Liver (tissue), 3 donors: ENCODE measurements at regions not wholly inside any gene's neighbourhood (a gene's known extent, or its start where the extent isn't known, plus 50 kb on each side); places are given as distances from the start of the nearest gene placed in this dataset.

ENCODE experiments used
- EGR1 ChIP-seq, 2 donors: IDR thresholded peaks; 2 replicates each; pipeline ENCODE4 v1.6.1; 2016 to 2018; ENCODE audit warnings: antibody characterized with exemption in 2 of 2, low read depth in 2 of 2
- GABPA ChIP-seq, 2 donors: IDR thresholded peaks in 1 of 2; conservative IDR thresholded peaks in 1 of 2; 2 replicates each; pipeline ENCODE4 v1.6.1; 2016; ENCODE audit warnings: antibody characterized with exemption in 2 of 2, mild to moderate bottlenecking in 1 of 2, moderate library complexity in 1 of 2
- HNF4G ChIP-seq: IDR thresholded peaks from 2 replicates; pipeline ENCODE4 v1.6.1; 2016; ENCODE audit warnings: antibody characterized with exemption
- JUND ChIP-seq, 2 donors: IDR thresholded peaks; 2 replicates each; pipeline ENCODE4 v1.6.1; 2016; ENCODE audit warnings: antibody characterized with exemption in 2 of 2
- RAD21 ChIP-seq, 2 donors: IDR thresholded peaks; 2 replicates each; pipeline ENCODE4 v1.6.1; 2016; ENCODE audit warnings: antibody characterized with exemption in 2 of 2, mild to moderate bottlenecking in 2 of 2
- TAF1 ChIP-seq: conservative IDR thresholded peaks from 2 replicates; pipeline ENCODE4 v1.6.1; 2016; ENCODE audit warnings: antibody characterized with exemption, mild to moderate bottlenecking
- YY1 ChIP-seq: IDR thresholded peaks from 2 replicates; pipeline ENCODE4 v1.6.1; 2016; ENCODE audit warnings: antibody characterized with exemption, mild to moderate bottlenecking
- ZBTB33 ChIP-seq: IDR thresholded peaks from 2 replicates; pipeline ENCODE4 v1.6.1; 2016; ENCODE audit warnings: antibody characterized with exemption
- TF ChIP-seq, protein P1 (sequence below): fragments of 150-350 bp; IDR thresholded peaks from 2 replicates; pipeline ENCODE4 v1.5.1; 2017; ENCODE audit warnings: improper control_type of control experiment, low read depth, low read length; ENCODE audit not compliant: missing input control
- TF ChIP-seq, protein P2 (sequence below): IDR thresholded peaks from 2 replicates; pipeline ENCODE4 v1.6.1; 2016; ENCODE audit warnings: antibody characterized with exemption, mild to moderate bottlenecking
- donor health status: healthy.
- donor health status: healthy.

DNA sequence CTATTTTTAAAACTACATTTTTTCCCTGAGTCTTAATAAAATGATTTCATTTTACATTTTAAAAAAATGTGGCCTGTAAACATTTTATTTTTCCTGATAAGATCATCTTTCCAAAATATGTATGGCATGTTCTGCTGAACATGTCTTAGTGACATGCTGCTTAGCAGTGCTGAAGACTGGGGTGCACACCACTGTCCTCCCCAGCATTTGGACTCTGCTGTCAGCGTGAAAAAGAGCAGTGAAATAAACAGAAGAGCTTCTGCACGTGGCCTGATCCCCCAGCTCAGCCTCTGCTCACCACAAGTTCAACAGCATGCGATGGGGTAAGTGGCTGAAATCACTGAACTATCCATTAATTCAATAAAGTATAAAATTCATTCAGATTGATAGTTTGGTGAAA is 81.6 kb upstream of the ZNF521 start:
- TF ChIP-seq, protein P1, sequence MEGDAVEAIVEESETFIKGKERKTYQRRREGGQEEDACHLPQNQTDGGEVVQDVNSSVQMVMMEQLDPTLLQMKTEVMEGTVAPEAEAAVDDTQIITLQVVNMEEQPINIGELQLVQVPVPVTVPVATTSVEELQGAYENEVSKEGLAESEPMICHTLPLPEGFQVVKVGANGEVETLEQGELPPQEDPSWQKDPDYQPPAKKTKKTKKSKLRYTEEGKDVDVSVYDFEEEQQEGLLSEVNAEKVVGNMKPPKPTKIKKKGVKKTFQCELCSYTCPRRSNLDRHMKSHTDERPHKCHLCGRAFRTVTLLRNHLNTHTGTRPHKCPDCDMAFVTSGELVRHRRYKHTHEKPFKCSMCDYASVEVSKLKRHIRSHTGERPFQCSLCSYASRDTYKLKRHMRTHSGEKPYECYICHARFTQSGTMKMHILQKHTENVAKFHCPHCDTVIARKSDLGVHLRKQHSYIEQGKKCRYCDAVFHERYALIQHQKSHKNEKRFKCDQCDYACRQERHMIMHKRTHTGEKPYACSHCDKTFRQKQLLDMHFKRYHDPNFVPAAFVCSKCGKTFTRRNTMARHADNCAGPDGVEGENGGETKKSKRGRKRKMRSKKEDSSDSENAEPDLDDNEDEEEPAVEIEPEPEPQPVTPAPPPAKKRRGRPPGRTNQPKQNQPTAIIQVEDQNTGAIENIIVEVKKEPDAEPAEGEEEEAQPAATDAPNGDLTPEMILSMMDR, result no peak
- TF ChIP-seq YY1 (no peak), TAF1 (no peak), RAD21 (IDR thresholded peaks at IDR 0.05) (no peak), HNF4G (no peak), GABPA (IDR thresholded peaks at IDR 0.05 in 1 of 2, conservative IDR thresholded peaks at IDR 0.05 in 1 of 2) (no peak), EGR1 (IDR thresholded peaks at IDR 0.05; ENCODE audit: low read depth in 2 of 2) (no peak), ZBTB33 (no peak), JUND (IDR thresholded peaks at IDR 0.05) (no peak)
- TF ChIP-seq, protein P2, sequence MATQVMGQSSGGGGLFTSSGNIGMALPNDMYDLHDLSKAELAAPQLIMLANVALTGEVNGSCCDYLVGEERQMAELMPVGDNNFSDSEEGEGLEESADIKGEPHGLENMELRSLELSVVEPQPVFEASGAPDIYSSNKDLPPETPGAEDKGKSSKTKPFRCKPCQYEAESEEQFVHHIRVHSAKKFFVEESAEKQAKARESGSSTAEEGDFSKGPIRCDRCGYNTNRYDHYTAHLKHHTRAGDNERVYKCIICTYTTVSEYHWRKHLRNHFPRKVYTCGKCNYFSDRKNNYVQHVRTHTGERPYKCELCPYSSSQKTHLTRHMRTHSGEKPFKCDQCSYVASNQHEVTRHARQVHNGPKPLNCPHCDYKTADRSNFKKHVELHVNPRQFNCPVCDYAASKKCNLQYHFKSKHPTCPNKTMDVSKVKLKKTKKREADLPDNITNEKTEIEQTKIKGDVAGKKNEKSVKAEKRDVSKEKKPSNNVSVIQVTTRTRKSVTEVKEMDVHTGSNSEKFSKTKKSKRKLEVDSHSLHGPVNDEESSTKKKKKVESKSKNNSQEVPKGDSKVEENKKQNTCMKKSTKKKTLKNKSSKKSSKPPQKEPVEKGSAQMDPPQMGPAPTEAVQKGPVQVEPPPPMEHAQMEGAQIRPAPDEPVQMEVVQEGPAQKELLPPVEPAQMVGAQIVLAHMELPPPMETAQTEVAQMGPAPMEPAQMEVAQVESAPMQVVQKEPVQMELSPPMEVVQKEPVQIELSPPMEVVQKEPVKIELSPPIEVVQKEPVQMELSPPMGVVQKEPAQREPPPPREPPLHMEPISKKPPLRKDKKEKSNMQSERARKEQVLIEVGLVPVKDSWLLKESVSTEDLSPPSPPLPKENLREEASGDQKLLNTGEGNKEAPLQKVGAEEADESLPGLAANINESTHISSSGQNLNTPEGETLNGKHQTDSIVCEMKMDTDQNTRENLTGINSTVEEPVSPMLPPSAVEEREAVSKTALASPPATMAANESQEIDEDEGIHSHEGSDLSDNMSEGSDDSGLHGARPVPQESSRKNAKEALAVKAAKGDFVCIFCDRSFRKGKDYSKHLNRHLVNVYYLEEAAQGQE, result no peak
